GM23338 (cell line): ENCODE measurements at regions not wholly inside any gene's neighbourhood (a gene's known extent, or its start where the extent isn't known, plus 50 kb on each side); places are given as distances from the start of the nearest gene placed in this dataset.

Experiments used
- CREB1 ChIP-seq: fragments of 250-450 bp; sonication (Bioruptor Pico); IDR thresholded peaks from 2 replicates; pipeline ENCODE4 v1.5.0; 2020; ENCODE audit warnings: low read depth, mild to moderate bottlenecking, moderate library complexity
- EZH2 ChIP-seq: fragments of 200-600 bp; sonication (generic); IDR thresholded peaks from one replicate; pipeline ENCODE4 v1.8.0; 2017; ENCODE audit warnings: antibody characterized with exemption, mild to moderate bottlenecking, low read depth; ENCODE audit not compliant: unreplicated experiment
- EZH2phosphoT487 ChIP-seq: fragments of 200-600 bp; sonication (generic); IDR thresholded peaks from one replicate; pipeline ENCODE4 v1.8.1; 2018; ENCODE audit warnings: antibody characterized with exemption; ENCODE audit not compliant: unreplicated experiment
- JUNB ChIP-seq: IDR thresholded peaks from one replicate; pipeline ENCODE4 v1.6.1; 2016; ENCODE audit warnings: antibody characterized with exemption; ENCODE audit not compliant: unreplicated experiment
- POLR2AphosphoS5 ChIP-seq: IDR thresholded peaks from 2 replicates; pipeline ENCODE4 v1.6.1; 2016; ENCODE audit warnings: antibody characterized with exemption, low read depth
- ZNF114 ChIP-seq: fragments of 250-450 bp; sonication (Bioruptor Pico); IDR thresholded peaks from 2 replicates; pipeline ENCODE4 v1.5.0; 2020; ENCODE audit warnings: mild to moderate bottlenecking, moderate library complexity
- TF ChIP-seq, protein P1 (sequence below), 2 experiments: fragments of 200-600 bp in 1 of 2; sonication (generic) in 1 of 2; conservative IDR thresholded peaks; 2 replicates each; pipeline versions ENCODE4 v1.5.1 to v1.6.1; 2016 to 2017; ENCODE audit warnings: antibody characterized with exemption in 2 of 2, low read depth in 2 of 2, mild to moderate bottlenecking in 2 of 2, moderate library complexity in 1 of 2

DNA sequence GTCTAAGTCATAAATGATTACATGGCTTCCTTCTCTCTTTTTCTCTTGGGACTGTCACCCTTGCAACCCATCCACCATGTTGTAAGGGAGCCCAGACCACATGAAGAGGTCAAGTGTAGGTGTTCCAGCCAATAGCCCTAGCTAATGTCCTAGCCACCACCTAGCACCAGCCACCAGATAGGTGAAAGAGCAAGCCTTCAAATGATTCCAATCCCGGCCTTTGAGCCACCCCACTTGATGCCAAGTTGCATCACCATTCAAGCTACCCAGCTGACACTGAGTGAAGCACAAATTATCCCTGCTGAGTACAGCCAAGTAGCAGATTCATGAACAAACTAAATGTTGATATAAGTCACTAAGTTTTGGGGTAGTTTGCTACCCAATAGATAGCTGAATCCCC lies 274.3 kb downstream of the BCOR start:
- TF ChIP-seq EZH2phosphoT487 (no peak), JUNB (no peak), EZH2 (no peak), ZNF114 (no peak), CREB1 (CRISPR knock-in tag) (no peak), POLR2AphosphoS5 (no peak)
- TF ChIP-seq, protein P1, sequence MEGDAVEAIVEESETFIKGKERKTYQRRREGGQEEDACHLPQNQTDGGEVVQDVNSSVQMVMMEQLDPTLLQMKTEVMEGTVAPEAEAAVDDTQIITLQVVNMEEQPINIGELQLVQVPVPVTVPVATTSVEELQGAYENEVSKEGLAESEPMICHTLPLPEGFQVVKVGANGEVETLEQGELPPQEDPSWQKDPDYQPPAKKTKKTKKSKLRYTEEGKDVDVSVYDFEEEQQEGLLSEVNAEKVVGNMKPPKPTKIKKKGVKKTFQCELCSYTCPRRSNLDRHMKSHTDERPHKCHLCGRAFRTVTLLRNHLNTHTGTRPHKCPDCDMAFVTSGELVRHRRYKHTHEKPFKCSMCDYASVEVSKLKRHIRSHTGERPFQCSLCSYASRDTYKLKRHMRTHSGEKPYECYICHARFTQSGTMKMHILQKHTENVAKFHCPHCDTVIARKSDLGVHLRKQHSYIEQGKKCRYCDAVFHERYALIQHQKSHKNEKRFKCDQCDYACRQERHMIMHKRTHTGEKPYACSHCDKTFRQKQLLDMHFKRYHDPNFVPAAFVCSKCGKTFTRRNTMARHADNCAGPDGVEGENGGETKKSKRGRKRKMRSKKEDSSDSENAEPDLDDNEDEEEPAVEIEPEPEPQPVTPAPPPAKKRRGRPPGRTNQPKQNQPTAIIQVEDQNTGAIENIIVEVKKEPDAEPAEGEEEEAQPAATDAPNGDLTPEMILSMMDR (conservative IDR thresholded peaks at IDR 0.05; ENCODE audit: low read depth in 2 of 2) = no peak
